Pons (tissue), 1 donor: ENCODE measurements at regions not wholly inside any gene's neighbourhood (a gene's known extent, or its start where the extent isn't known, plus 50 kb on each side); places are given as distances from the start of the nearest gene placed in this dataset.
"Not testable (repeated sequence)": the region's sequence is repeated elsewhere in the genome, so short reads cannot be mapped to it uniquely, and the experiment has no call there.

Experiments used
- DNase-seq: peaks from one replicate; pipeline ENCODE4 v3.0.0-alpha.2; 2016; ENCODE audit warnings: low spot score

DNA sequence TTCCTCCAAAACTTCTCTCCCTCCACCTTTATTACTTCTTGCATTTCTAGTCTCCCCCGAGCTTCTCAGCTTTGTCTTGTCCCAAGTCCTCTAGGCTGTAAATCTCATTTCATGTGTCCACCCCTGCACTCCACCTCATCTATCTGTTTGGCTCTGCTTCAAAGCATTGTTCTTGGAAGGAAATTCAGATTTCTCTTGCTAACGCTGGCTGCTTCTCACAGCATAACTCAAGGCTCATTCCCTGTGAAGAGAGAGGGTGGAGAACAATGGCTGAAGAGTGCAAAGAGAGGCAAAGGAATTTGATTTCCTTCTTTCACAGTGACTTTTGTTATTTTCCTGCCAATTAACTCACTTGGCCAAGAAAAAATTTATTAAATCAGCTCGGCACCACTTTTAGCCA is 476.5 kb downstream of the TMEM114 start:
- no peak for DNase-seq

DNA sequence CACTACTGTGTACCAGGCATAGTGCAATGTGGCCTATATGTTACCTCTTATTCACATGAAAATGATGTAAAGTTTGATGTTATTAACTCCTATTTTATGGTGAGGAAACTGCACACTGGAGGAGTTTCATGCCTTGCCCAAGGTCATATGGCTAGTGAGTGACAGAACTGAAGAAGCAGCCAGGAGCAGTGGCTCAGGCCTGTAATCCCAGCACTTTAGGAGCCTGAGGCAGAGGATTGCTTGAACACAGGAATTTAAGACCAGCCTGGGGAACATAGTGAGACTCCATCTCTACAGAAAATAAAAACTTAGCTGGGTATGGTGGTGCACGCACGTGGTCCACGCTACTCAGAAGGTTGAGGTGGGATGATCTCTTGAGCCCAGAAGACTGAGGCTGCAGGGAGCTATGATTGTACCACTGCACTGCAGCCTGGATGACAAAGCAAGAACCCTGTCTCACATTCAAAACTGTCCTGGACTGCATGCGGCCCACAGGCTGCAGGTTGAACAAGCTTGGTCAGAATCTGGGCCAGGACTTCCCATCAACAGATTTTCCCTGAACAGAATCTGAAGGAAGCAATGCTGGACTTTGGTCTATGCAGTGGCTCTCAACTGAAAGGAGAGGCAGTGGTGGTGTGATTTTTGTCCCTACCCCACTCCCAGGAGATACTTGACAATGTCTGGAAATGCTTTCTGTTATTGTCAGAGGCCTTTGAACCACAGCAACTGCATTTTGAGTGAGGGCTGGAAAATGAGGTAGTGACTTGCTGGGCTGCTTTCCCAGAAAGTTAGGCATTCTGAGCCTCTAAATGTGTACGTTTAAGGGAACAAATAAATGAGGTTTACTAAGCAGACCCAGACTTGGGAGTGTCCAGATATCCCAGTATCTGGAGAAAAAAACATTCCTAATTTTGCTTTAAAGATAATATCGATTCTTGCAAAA is 479.5 kb downstream of the TMEM114 start:
- DNase-seq, result no peak

DNA sequence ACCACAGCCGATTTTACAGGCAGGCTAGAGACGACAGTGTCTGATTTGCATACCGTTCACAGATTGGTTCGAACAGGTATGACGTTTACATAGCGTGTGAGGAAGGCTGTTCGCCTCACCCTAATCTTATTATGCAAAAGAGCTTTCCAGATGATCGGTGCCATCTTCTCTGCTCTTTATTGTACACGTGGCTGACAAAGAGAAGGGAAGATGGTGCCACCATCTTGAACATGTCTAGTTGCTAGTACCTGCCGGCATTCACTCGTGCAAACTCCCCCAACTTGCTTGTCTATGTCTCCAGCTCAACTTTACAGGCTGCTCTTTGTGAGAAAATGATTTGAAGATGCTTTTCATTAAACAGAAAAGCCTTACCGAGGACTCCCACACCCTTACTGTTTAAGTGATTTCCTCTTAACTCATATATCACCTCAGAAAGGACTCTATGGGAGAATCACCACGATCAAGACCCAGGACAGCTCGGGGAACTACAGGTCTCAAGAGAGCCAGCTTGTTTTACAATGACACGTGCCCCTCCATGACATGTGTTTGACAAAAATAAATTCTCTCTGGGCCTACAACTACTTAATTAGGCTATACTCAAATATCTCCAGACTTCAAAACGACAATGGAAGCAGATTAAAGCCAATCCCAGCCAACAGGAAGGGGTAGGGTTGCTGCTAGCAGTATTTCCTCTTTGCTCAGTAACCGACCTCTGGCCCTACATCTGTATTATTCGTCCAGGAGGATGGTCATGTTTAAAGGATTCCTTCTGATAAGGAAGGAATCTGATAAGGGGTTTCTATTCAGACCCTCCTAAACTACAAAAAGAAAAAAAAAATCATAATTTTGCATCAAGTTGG is 480.6 kb downstream of the TMEM114 start:
- no peak for DNase-seq

DNA sequence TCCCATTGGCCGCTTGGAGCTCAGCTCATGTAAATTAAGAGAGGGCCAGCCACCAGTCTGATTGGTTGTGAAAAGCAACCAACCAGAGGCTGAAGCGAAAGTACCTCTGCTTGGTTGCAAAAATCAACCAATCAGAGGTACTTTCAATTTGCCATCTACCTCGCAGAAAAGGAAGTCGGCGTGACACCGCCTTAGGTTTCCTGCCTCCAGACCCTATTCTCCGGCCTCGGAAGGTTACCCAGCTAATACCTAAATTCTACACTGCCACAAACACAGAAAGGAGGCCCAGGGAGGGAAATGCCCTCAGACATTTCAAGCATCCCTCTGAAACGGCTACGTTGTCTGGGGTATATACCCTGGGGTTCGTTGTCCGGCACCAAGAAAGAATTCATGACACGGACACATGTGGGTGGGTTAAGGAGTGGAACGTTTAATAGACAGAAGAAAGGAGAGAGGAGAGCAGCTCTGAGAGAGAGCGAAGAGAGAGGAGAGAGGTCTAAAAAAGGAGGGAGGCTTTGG is 481.3 kb downstream of the TMEM114 start:
- DNase-seq, result no peak

DNA sequence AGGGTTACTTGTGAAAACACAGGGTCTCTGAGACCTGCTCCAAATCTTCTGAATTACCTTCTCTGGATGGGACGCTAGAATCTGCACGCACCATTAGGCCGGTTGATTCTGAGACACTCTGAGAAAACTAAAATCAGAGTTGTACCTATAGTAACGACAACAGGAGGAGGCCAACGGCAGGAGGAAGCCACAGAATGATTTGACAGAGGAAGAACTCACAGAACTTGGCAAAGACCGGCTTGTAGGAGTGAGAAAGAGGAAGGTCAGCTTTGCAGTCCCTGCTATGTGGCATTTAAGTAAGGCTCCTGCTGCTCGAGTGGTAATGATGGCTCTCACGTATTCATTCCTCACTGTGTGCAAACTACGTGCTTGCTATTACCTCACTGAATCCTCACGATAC is 483.0 kb downstream of the TMEM114 start:
- no peak for DNase-seq

DNA sequence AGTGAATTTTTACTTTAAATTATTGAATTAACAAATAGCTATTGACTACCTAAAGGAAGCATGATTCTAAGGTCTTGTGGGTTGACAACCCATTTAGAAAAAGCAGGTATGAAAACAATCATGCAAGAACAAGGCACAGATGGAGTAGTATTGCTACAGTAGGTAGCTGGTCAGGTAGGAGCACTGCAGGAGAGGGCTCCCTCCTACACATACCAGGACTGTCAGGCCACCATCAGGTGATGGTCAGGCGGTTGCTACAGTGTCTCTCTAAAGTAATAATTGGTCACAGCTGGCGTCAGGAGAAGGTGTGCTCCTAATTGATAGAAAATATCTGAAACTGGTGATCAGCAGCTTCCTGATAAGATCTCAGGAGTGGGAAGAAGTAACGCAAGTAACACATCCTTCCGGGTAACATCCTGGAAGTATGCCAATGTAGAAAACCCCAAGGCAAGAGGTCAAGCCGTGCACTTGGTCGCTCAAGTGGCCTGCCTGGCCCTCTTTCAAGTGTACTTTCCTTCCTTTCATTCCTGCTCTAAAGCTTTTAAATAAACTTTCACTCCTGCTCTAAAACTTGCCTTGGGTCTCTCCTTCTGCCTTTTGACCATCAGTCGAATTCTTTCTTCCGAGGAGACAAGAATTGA is 486.5 kb downstream of the TMEM114 start:
- no peak for DNase-seq

DNA sequence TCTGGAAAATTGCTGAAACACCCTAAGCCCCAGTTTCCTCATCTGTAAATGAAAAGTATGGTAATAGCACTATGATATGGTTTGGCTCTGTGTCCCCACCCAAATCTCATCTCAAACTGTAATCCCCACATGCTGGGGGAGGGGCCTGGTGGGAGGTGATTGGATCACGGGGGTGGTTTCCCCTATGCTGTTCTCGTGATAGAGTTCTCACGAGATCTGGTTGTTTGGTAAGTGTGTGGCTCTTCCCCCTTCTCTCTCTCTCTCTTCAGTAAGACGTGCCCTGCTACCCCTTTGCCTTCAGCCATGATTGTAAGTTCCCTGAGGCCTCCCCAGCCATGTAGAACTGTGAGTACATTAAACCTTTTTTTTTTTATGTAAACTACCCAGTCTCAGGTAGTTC is 490.7 kb downstream of the TMEM114 start:
- no peak for DNase-seq

DNA sequence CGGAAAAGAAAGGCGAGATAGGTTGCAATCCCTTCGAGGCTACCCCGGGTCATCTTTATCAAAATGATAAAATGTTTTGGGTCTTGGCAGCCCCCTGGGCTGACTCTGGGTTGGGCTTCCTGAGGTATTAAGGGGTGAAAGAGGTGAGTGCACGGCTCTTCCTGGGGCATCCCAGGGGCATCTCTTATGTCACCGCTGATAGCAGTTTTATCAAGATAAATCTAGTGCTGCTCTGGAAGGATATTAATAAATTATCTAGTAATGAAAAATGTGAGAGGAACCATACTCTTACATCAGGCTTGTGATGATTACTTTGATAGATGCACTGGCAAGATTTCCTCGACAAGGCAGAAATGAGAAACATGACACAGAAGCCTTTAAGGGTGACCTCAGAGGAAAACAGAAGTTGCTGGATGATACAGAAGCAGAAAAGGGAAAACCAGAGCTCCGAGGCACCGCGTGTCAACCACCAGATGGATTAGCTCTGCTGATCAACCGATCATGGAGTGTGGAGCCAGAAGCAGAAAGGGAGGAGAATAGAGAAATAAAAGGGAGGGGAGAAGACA is 491.3 kb downstream of the TMEM114 start:
- DNase-seq, result no peak

DNA sequence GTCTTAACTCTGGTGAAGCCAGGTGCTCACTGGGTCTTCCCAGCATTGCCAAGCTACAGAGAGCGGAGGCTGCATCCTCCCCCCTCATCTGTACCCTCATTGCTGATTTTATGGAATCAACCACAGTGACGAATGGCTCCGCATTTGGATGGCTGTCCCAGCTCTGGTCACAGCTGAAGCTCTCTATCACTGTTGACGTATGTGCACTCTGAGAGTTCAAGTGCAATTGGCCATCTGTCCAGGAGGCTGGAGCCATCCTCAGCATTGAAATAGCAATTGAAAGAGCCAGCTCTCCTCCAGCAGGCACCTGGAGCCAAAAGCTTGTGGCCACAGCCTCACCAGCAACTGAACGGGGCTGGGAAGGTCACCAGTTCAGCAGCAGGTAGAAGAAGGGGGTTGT is 494.1 kb downstream of the TMEM114 start:
- no peak for DNase-seq

DNA sequence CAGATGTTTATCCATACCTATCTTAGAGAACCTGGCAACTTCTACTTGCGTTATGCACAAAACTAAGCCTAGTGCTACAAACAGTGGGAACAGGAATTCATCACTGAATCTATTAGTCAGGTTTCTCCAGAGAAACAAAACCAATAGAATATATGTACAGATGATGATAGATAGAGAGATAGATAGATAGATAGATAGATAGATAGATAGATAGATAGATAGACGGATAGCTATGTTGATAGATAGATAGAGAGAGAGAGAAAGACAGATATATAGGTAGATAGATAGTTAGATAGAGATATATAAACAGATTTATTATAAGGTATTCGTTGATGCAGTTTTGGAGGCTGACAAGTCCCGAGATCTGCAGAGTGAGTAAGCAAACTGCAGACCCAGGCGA is 495.6 kb downstream of the TMEM114 start:
- no peak for DNase-seq

DNA sequence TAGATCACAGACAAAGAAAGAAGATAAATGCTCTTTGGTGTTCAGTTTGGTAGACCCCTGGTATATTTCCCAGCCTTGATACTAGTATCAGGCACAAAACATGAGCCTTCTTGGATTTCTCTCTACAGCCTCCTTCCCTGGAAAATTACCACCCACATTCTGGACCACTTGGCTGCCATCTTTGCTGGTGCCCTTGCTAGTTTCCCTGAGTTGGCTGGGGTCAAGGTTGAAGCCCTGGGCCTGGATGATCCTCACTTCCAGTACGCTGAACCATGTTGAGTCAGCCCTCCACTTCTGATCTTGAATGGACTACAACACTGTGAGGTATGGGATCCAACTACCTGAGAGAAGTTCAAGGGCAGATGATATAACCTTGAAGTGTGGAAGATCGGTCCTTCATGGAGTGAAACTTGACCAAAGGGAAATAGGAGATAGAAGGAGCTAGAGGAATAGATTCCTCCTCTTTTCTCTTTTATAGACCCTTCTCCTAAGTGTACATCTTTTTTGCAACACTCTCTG is 501.4 kb downstream of the TMEM114 start:
- no peak for DNase-seq

DNA sequence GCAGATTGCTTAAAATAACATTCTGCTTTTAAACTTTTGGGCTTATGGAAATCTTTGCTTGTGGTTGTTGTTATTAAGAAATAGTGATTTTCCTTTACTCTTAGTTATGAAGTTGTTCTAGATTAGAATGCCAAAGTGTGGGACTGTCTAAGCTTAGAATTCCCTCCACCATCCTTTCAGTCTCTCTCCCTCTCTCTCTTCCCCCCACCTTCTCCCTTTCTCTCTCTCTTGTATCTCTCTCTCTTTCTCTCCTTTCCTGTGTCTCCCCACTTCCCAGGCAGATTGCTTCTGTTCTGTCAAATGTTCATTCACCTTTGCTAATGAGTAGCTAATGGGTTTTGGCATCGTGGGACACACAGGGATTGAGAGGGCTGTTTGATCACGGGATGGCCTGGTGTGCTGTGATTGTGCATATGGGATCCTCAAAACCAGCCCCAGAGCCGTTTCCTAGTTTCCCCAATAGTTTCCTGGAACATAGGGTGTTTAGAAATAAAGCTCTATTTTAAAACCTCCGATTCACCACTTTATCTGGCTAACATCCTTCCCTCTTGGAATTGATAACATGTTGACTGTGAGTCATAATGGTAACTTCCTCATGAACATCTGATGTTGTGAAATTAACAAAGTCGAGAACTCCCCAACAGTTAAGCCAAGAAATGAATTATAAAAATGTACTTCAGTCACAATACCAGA is 502.6 kb downstream of the TMEM114 start:
- DNase-seq, result no peak

DNA sequence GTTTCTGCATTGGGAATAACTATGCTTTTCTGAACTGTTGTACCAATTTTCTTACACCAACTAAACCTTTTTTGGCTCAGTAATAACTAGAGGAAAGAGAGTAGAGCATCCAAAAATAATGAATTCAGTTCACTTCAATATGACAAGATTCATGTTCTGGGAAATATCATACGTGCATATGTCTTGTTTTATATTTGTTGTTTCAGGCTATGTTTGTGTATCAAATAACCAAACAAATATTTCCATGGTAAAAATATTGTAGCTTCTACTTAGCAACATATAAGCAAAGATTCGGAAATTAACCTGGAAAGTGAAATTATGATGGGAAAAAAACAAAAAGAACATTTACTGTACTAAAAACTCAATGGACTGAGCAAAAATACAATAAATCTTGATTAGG is 503.2 kb downstream of the TMEM114 start:
- no peak for DNase-seq

DNA sequence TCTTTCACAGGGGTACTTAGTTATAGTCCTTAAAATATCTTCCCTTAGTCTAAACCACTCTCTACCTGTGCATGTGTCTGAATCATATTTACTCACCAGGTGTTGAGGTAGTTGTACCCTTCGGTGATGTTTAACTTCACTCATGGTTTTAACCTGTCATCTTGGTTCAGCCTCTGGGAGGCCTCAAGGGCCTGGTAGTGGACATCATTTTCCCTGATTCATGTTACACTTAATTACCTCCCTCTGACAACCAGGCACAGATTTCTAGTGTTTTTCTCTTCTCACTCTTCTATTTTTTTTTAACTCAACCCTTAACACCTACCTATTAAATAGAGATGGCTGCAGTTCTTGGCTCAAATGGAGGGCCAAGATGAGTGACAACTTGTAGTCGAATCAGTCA is 505.4 kb downstream of the TMEM114 start:
- no peak for DNase-seq

DNA sequence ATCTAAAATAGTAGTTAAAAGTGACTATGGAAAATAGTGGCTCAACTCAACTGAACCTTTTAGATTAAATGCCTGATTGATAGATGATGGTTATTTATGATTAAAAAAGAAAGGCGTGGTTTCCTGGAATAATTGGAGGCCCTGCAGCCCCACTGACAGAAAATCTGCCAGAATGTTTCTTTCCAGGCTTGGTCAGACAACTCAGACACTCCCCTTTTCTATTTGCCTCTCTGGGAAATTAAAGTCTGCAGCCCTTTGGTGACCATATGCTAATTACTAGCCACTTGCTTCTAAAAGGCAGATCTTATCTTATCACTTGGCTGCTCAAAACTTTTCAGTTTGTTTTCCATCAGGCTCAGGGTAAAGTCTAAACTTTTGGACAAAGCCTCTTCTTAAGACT is 506.0 kb downstream of the TMEM114 start:
- DNase-seq, result no peak

DNA sequence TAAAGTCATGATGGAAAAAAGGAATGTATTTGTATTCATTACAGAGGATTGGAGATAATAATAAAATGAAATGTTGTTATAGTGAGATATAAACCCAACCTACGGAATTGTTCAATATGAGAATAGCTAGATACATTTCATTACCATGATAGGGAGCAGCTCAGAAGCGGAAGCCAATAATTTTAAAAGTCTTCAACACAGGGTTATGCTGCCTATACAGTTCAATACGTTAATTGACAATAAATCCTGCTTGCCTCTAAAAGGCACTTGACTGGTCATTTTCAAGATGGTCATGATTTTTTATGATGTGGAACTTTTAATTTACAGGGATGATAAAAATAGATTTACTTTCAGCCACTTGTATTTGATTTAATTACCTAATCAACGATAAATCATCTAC is 506.8 kb downstream of the TMEM114 start:
- DNase-seq, result no peak

DNA sequence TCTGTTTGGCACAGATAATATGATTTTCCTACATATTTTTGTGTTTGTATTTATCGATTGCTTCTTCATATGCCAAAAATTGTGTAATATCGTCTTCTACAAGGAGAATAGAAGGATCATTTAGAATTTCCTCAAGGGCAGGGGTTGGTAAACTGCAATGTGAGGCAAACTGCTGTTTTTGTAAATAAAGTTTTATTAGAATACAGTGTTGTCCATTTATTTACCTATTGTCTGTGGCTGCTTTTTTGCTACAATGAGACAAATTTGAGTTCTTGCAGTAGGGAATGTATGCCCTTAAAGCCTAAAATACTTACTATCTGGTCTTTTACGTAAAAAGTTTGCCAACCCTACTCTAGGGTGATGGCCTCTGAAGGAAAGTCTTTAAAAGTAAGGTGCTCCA is 509.5 kb downstream of the TMEM114 start:
- DNase-seq, result no peak

DNA sequence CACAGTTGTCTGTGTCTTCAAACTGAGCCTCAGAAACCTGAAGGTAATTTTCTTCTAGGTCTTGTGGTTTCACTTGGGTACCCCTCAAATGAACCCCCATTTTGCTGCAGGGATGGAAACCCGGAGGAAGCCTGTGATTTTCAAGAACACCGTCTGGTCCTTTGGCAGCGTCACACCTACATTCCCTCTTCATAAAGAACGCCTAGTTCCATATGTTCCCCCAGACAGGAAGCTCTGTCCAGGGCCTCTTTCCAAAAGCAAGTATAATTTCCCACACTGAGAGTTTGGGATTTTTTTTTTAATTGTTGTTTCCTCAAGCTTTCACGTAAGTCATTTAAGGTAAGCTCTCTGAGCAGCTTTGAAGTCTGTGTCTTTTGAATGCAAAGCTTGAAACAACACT is 515.0 kb downstream of the TMEM114 start:
- DNase-seq, result no peak

DNA sequence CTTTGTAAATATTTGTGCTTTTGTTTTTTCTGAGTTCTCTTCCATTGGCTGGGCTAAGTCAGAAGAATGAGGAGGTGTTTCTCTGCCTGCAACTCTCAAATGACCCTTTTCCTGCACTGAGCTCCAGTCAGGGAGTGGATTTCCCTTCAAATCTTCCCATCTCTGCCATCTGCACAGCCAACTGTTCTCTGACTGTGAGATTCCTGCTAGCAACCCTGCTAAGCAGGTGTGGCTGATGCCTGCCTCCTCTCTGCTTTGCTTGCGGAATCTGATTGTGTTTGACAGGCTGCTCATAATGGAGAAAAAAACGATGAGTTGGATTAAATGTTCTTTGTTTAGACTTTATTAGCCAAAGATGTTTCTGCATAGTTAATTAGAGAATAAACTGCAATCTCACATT is 519.8 kb downstream of the TMEM114 start:
- peak; percentile 8 for DNase-seq

DNA sequence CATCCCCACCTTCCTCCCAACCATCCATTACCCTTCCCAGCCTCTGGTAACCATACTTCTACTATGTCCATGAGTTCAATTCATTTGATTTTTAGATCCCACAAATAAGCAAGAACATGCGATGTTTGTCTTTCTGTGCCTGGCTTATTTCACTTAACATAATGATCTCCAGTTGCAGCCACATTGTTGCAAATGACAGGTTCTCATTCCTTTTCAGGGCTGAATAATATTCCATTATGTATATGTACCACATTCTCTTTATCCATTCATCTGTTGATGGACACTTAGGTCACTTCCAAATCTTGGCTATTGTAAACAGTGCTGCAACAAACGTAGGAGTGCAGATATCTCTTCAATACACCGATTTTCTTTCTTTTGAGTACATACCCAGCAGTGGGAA is 522.1 kb downstream of the TMEM114 start:
- not testable (repeated sequence) for DNase-seq

DNA sequence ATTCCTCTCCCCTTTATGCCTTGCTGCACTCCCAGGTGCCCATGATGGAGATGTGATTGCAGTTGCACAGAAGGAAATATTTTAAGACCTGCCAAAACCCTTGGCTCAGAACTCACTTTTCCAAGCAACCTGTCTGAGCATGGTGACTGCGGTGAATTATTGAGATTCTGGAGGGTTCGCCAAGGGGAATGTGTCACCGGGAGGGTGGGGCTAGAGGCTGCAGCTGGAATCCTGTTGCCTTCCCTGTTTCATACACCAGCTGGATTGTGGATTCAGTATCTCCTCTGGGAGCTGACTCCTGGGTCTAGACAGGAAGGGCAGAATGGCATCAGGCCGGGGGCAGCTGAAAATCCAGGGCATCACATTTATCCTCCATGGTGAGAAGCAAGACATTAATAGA is 527.2 kb downstream of the TMEM114 start:
- DNase-seq, result no peak
